GM23338 (cell line): ENCODE measurements at regions not wholly inside any gene's neighbourhood (a gene's known extent, or its start where the extent isn't known, plus 50 kb on each side); places are given as distances from the start of the nearest gene placed in this dataset.
A peak's percentile ranks its signal among the peaks of the same experiment; 100 is the strongest.
"Not testable (repeated sequence)": the region's sequence is repeated elsewhere in the genome, so short reads cannot be mapped to it uniquely, and the experiment has no call there.

Experiments used
- ATAC-seq: fragments of 200-7000 bp; cut with Tn5 transposase; 3 replicates; pipeline ENCODE4 v1.9.1; 2020
- DNase-seq: peaks from one replicate; pipeline ENCODE4 v3.0.0-alpha.2; 2015; ENCODE audit warnings: low spot score
- H2AFZ ChIP-seq: fragments of 200-600 bp; sonication (generic); 2 replicates; pipeline ENCODE4 v1.8.0; 2016; ENCODE audit warnings: antibody characterized with exemption, mild to moderate bottlenecking, moderate library complexity
- H3F3A ChIP-seq: fragments of 200-600 bp; sonication (generic); replicated peaks from 2 replicates; pipeline ENCODE4 v1.8.0; 2017; ENCODE audit warnings: antibody characterized with exemption, mixed run types, low read depth
- H3K27ac ChIP-seq: fragments of 200-600 bp; sonication (generic); 2 replicates; pipeline ENCODE4 v1.6.1; 2016; ENCODE audit warnings: low read depth
- H3K27me3 ChIP-seq: fragments of 200-600 bp; sonication (generic); 2 replicates; pipeline ENCODE4 v1.8.0; 2016; ENCODE audit warnings: mild to moderate bottlenecking, mixed run types, moderate library complexity; ENCODE audit not compliant: insufficient read depth
- H3K36me3 ChIP-seq: fragments of 200-600 bp; sonication (generic); 2 replicates; pipeline ENCODE4 v1.8.0; 2016; ENCODE audit warnings: mild to moderate bottlenecking; ENCODE audit not compliant: insufficient read depth
- H3K4me1 ChIP-seq: fragments of 200-600 bp; sonication (generic); 2 replicates; pipeline ENCODE4 v1.8.0; 2016; ENCODE audit warnings: mild to moderate bottlenecking, moderate library complexity; ENCODE audit not compliant: insufficient read depth
- H3K4me2 ChIP-seq: fragments of 200-600 bp; sonication (generic); 2 replicates; pipeline ENCODE4 v1.7.1; 2017; ENCODE audit warnings: mixed run types
- H3K4me3 ChIP-seq: fragments of 200-600 bp; sonication (generic); 2 replicates; pipeline ENCODE4 v1.6.1; 2016; ENCODE audit warnings: mixed run types
- H3K79me2 ChIP-seq: fragments of 200-600 bp; sonication (generic); replicated peaks from 2 replicates; pipeline ENCODE4 v1.8.0; 2017; ENCODE audit warnings: mild to moderate bottlenecking; ENCODE audit not compliant: insufficient read depth
- H3K9me2 ChIP-seq: fragments of 200-600 bp; sonication (generic); 2 replicates; pipeline ENCODE4 v1.8.0; 2017; ENCODE audit not compliant: insufficient read depth
- H4K20me1 ChIP-seq: fragments of 200-600 bp; sonication (generic); replicated peaks from 2 replicates; pipeline ENCODE4 v1.8.0; 2017; ENCODE audit warnings: mild to moderate bottlenecking; ENCODE audit not compliant: insufficient read depth
- H3K27ac Mint-ChIP-seq: 2 replicates; pipeline ENCODE4 v1.8.0; 2020; ENCODE audit warnings: inconsistent platforms, mild to moderate bottlenecking, moderate library complexity, mixed read lengths
- H3K27me3 Mint-ChIP-seq: 3 replicates; pipeline ENCODE4 v1.8.0; 2022; ENCODE audit warnings: low read depth, mild to moderate bottlenecking, moderate library complexity, mixed read lengths, inconsistent platforms; ENCODE audit not compliant: insufficient read depth, poor library complexity
- H3K36me3 Mint-ChIP-seq: 3 replicates; pipeline ENCODE4 v1.8.0; 2021; ENCODE audit warnings: low read depth, mild to moderate bottlenecking, inconsistent platforms, moderate library complexity, mixed read lengths
- H3K4me1 Mint-ChIP-seq: 3 replicates; pipeline ENCODE4 v1.8.0; 2020; ENCODE audit warnings: mild to moderate bottlenecking, inconsistent platforms, mixed read lengths
- H3K4me3 Mint-ChIP-seq: 3 replicates; pipeline ENCODE4 v1.8.0; 2021; ENCODE audit warnings: moderate library complexity, mild to moderate bottlenecking, inconsistent platforms, mixed read lengths
- H3K9me3 Mint-ChIP-seq: 3 replicates; pipeline ENCODE4 v1.8.0; 2020; ENCODE audit warnings: moderate library complexity, mild to moderate bottlenecking, inconsistent platforms, mixed read lengths
- CTCF ChIP-seq, 2 experiments: fragments of 200-600 bp in 1 of 2; sonication (generic) in 1 of 2; conservative IDR thresholded peaks; 2 replicates each; pipeline versions ENCODE4 v1.5.1 to v1.6.1; 2016 to 2017; ENCODE audit warnings: antibody characterized with exemption in 2 of 2, low read depth in 2 of 2, mild to moderate bottlenecking in 2 of 2, moderate library complexity in 1 of 2
- EZH2 ChIP-seq: fragments of 200-600 bp; sonication (generic); IDR thresholded peaks from one replicate; pipeline ENCODE4 v1.8.0; 2017; ENCODE audit warnings: antibody characterized with exemption, mild to moderate bottlenecking, low read depth; ENCODE audit not compliant: unreplicated experiment
- NANOG ChIP-seq: IDR thresholded peaks from 2 replicates; pipeline ENCODE4 v1.6.1; 2016; ENCODE audit warnings: antibody characterized with exemption, borderline replicate concordance
- POLR2AphosphoS5 ChIP-seq: IDR thresholded peaks from 2 replicates; pipeline ENCODE4 v1.6.1; 2016; ENCODE audit warnings: antibody characterized with exemption, low read depth
- STAT1 ChIP-seq: IDR thresholded peaks from one replicate; pipeline ENCODE4 v1.6.1; 2016; ENCODE audit warnings: antibody characterized with exemption; ENCODE audit not compliant: unreplicated experiment
- ZNF331 ChIP-seq: fragments of 250-450 bp; sonication (Bioruptor Pico); IDR thresholded peaks from 2 replicates; pipeline ENCODE4 v1.5.0; 2020; ENCODE audit warnings: low read depth, mild to moderate bottlenecking, moderate library complexity
- ZNF462 ChIP-seq: fragments of 250-450 bp; sonication (Bioruptor Pico); IDR thresholded peaks from 2 replicates; pipeline ENCODE4 v1.5.0; 2020; ENCODE audit warnings: mild to moderate bottlenecking, moderate library complexity

GRCh38 chrX:498901-499300, 112.2 kb upstream of the PPP2R3B start:
- H3K27me3 Mint-ChIP-seq, H2AFZ ChIP-seq, H3K4me1 Mint-ChIP-seq, H3K9me2 ChIP-seq, H3K36me3 ChIP-seq, H3K79me2 ChIP-seq, H3K27ac ChIP-seq, H4K20me1 ChIP-seq, H3K27me3 ChIP-seq, H3K4me3 Mint-ChIP-seq, H3K27ac Mint-ChIP-seq, H3K4me3 ChIP-seq, DNase-seq, ATAC-seq: not testable (repeated sequence)
- peaks cover 19% of the 10 kb centered on the region; the same call in 1 of the 2 replicates for H3F3A ChIP-seq
- Mint-ChIP-seq H3K9me3 (peaks cover 83% of the 10 kb centered on the region), H3K36me3 (peaks cover 27% of the 10 kb centered on the region)
- H3K4me2 ChIP-seq: peak overlapping the region; percentile 63; the same call in 1 of the 2 replicates
- peaks cover 16% of the 10 kb centered on the region for H3K4me1 ChIP-seq

GRCh38 chrX:499870-500364, 113.2 kb upstream of the PPP2R3B start:
- peak overlapping the region; percentile 53 for H3K4me3 ChIP-seq
- no peaks in the 10 kb centered on the region for H3K36me3 ChIP-seq
- ATAC-seq: peak; percentile 95
- Mint-ChIP-seq H3K36me3 (peaks cover 27% of the 10 kb centered on the region), H3K27me3 (peaks cover 6% of the 10 kb centered on the region), H3K4me1 (no peaks in the 10 kb centered on the region; the same call in 2 of the 3 replicates), H3K4me3 (peak overlapping the region; percentile 36; the same call in 2 of the 3 replicates), H3K27ac (no peak overlapping the region), H3K9me3 (peaks cover 83% of the 10 kb centered on the region)
- TF ChIP-seq NANOG (peak; percentile 43; the same call in 1 of the 2 replicates), CTCF (conservative IDR thresholded peaks at IDR 0.05; ENCODE audit: low read depth in 2 of 2) (no peak), POLR2AphosphoS5 (peak; percentile 30; the same call in 1 of the 2 replicates), ZNF331 (CRISPR knock-in tag) (no peak)
- no peaks in the 10 kb centered on the region for H3K79me2 ChIP-seq
- H3K27me3 ChIP-seq: peaks cover 4% of the 10 kb centered on the region; the same call in 1 of the 2 replicates
- H3K4me1 ChIP-seq: peaks cover 16% of the 10 kb centered on the region
- peak overlapping the region; percentile 73 for H2AFZ ChIP-seq
- H3K27ac ChIP-seq: peak overlapping the region; percentile 78
- peak; percentile 80 for DNase-seq
- H3F3A ChIP-seq: peaks cover 19% of the 10 kb centered on the region; the same call in 1 of the 2 replicates
- H3K9me2 ChIP-seq: no peaks in the 10 kb centered on the region
- H4K20me1 ChIP-seq: no peaks in the 10 kb centered on the region
- H3K4me2 ChIP-seq: peak overlapping the region; percentile 63

GRCh38 chrX:500481-501010, 113.8 kb upstream of the PPP2R3B start:
- peaks cover 19% of the 10 kb centered on the region; the same call in 1 of the 2 replicates for H3F3A ChIP-seq
- H3K27ac ChIP-seq: peak overlapping the region; percentile 78; the same call in 1 of the 2 replicates
- no peaks in the 10 kb centered on the region for H3K9me2 ChIP-seq
- Mint-ChIP-seq H3K4me3 (no peak overlapping the region), H3K9me3 (peaks cover 80% of the 10 kb centered on the region), H3K4me1 (no peaks in the 10 kb centered on the region; the same call in 2 of the 3 replicates), H3K27ac (no peak overlapping the region), H3K36me3 (peaks cover 27% of the 10 kb centered on the region), H3K27me3 (peaks cover 6% of the 10 kb centered on the region)
- no peaks in the 10 kb centered on the region for H3K79me2 ChIP-seq
- no peak for TF ChIP-seq POLR2AphosphoS5
- no peak for TF ChIP-seq EZH2
- TF ChIP-seq ZNF462 (CRISPR knock-in tag): no peak
- TF ChIP-seq STAT1: no peak
- H3K36me3 ChIP-seq: no peaks in the 10 kb centered on the region
- DNase-seq (no peak), ATAC-seq (no peak)
- H3K4me2 ChIP-seq: peak overlapping the region; percentile 63
- no peaks in the 10 kb centered on the region for H4K20me1 ChIP-seq
- peaks cover 4% of the 10 kb centered on the region; the same call in 1 of the 2 replicates for H3K27me3 ChIP-seq
- H3K4me1 ChIP-seq: peaks cover 16% of the 10 kb centered on the region
- H2AFZ ChIP-seq: peak overlapping the region; percentile 73
- peak overlapping the region; percentile 53 for H3K4me3 ChIP-seq
